WTC11 (cell line): ENCODE measurements at regions not wholly inside any gene's neighbourhood (a gene's known extent, or its start where the extent isn't known, plus 50 kb on each side); places are given as distances from the start of the nearest gene placed in this dataset.

Experiments used
- ATAC-seq: fragments of 200-7000 bp; cut with Tn5 transposase; 2 replicates; pipeline ENCODE4 v1.10.0; 2021; ENCODE audit warnings: mild to moderate bottlenecking, moderate library complexity
- CTCF ChIA-PET: fragments of 300-600 bp; sonication (Branson Sonifier 250); formaldehyde crosslinking; loops from one replicate; lab custom pipeline; 2021; ENCODE audit warnings: antibody characterized with exemption; lab: Charles Lee
- POLR2A ChIA-PET: fragments of 350-600 bp; sonication (Branson Sonifier 250); formaldehyde crosslinking; loops from one replicate; lab custom pipeline; 2021; ENCODE audit warnings: antibody characterized with exemption; lab: Charles Lee
- DNase-seq: peaks from one replicate; pipeline ENCODE4 v3.0.0; 2021; ENCODE audit warnings: low spot score
- H3K27ac Mint-ChIP-seq: 2 replicates; pipeline ENCODE4 v1.8.0; 2021; ENCODE audit warnings: mixed read lengths
- H3K27me3 Mint-ChIP-seq: 2 replicates; pipeline ENCODE4 v1.8.0; 2021; ENCODE audit warnings: low read depth, mild to moderate bottlenecking, moderate library complexity, mixed read lengths
- H3K36me3 Mint-ChIP-seq: 2 replicates; pipeline ENCODE4 v1.8.0; 2021; ENCODE audit warnings: mixed read lengths
- H3K4me1 Mint-ChIP-seq: 2 replicates; pipeline ENCODE4 v1.8.0; 2022; ENCODE audit warnings: mixed read lengths
- H3K4me3 Mint-ChIP-seq: 2 replicates; pipeline ENCODE4 v1.8.0; 2021; ENCODE audit warnings: mild to moderate bottlenecking, moderate library complexity, mixed read lengths
- H3K9me3 Mint-ChIP-seq: 2 replicates; pipeline ENCODE4 v1.8.0; 2021; ENCODE audit warnings: mixed read lengths
- CREB1 ChIP-seq: sonication (generic); formaldehyde crosslinking; IDR thresholded peaks from 2 replicates; pipeline ENCODE4 v1.8.0; 2023; ENCODE audit warnings: mild to moderate bottlenecking, missing genetic modification reagents
- FOXJ3 ChIP-seq: sonication (generic); formaldehyde crosslinking; IDR thresholded peaks from 2 replicates; pipeline ENCODE4 v1.9.0; 2021; ENCODE audit warnings: missing genetic modification reagents, mild to moderate bottlenecking, borderline replicate concordance
- GABPB1 ChIP-seq: sonication (generic); formaldehyde crosslinking; IDR thresholded peaks from 2 replicates; pipeline ENCODE4 v1.8.1; 2023; ENCODE audit warnings: mild to moderate bottlenecking, missing genetic modification reagents
- GTF2I ChIP-seq: fragments of 250-450 bp; sonication (Bioruptor Pico); conservative IDR thresholded peaks from 2 replicates; pipeline ENCODE4 v1.4.0; 2021; ENCODE audit warnings: mild to moderate bottlenecking
- HMGXB4 ChIP-seq: sonication (generic); formaldehyde crosslinking; IDR thresholded peaks from 2 replicates; pipeline ENCODE4 v1.8.1; 2023; ENCODE audit warnings: mild to moderate bottlenecking, moderate library complexity, missing genetic modification reagents
- IRF1 ChIP-seq: sonication (generic); formaldehyde crosslinking; IDR thresholded peaks from 2 replicates; pipeline ENCODE4 v1.8.0; 2023; ENCODE audit warnings: missing genetic modification reagents
- JUN ChIP-seq: sonication (generic); formaldehyde crosslinking; IDR thresholded peaks from 2 replicates; pipeline ENCODE4 v1.8.0; 2023; ENCODE audit warnings: mild to moderate bottlenecking, missing genetic modification reagents
- TEAD4 ChIP-seq: sonication (generic); formaldehyde crosslinking; IDR thresholded peaks from 2 replicates; pipeline ENCODE4 v1.8.0; 2022; ENCODE audit warnings: mild to moderate bottlenecking, missing genetic modification reagents
- ZBTB43 ChIP-seq: sonication (generic); formaldehyde crosslinking; IDR thresholded peaks from 2 replicates; pipeline ENCODE4 v1.8.1; 2023; ENCODE audit warnings: mild to moderate bottlenecking, missing genetic modification reagents
- ZNF219 ChIP-seq: sonication (generic); formaldehyde crosslinking; IDR thresholded peaks from 2 replicates; pipeline ENCODE4 v1.8.0; 2023; ENCODE audit warnings: missing genetic modification reagents, mild to moderate bottlenecking, borderline replicate concordance
- ZNF281 ChIP-seq: sonication (generic); formaldehyde crosslinking; IDR thresholded peaks from 2 replicates; pipeline ENCODE4 v1.8.0; 2023; ENCODE audit warnings: mild to moderate bottlenecking, missing genetic modification reagents
- ZNF396 ChIP-seq: fragments of 250-450 bp; sonication (Bioruptor Pico); IDR thresholded peaks from 2 replicates; pipeline ENCODE4 v1.8.0; 2021; ENCODE audit warnings: mild to moderate bottlenecking, moderate library complexity, borderline replicate concordance
- ZNF423 ChIP-seq: fragments of 250-450 bp; sonication (Bioruptor Pico); IDR thresholded peaks from 2 replicates; pipeline ENCODE4 v2.1.2; 2022; ENCODE audit warnings: mild to moderate bottlenecking, moderate library complexity
- TF ChIP-seq, protein P1 (sequence below): sonication (generic); formaldehyde crosslinking; IDR thresholded peaks from 2 replicates; pipeline ENCODE4 v1.8.0; 2022; ENCODE audit warnings: mild to moderate bottlenecking, missing genetic modification reagents
- TF ChIP-seq, protein P2 (sequence below): fragments of 250-450 bp; sonication (Bioruptor Pico); IDR thresholded peaks from 2 replicates; pipeline ENCODE4 v1.9.0; 2021; ENCODE audit warnings: mild to moderate bottlenecking, borderline replicate concordance

DNA sequence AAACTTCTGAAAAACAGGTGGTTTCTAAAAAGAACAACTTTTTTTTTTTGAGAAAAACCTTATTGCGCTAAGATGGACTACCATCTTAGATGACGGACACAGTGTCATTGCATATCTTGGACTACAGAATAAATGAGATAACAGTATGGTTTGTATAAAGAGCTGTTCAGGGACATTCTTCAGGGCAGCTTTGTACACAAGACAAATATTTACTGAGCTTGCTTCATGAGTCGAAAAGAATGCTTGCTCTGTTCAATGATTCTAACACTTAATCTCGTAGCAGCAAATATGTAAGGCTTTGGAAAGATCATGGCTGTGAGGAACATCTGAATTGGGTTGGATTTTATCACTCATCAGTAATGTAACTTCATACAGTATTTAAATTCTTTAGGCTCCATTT lies 282.5 kb upstream of the CWC22 start (continued):
- TF ChIP-seq, protein P1, sequence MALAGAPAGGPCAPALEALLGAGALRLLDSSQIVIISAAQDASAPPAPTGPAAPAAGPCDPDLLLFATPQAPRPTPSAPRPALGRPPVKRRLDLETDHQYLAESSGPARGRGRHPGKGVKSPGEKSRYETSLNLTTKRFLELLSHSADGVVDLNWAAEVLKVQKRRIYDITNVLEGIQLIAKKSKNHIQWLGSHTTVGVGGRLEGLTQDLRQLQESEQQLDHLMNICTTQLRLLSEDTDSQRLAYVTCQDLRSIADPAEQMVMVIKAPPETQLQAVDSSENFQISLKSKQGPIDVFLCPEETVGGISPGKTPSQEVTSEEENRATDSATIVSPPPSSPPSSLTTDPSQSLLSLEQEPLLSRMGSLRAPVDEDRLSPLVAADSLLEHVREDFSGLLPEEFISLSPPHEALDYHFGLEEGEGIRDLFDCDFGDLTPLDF (CRISPR knock-in tag): no peak
- no peak for TF ChIP-seq ZNF281 (CRISPR knock-in tag)
- no peak for TF ChIP-seq IRF1 (CRISPR knock-in tag)
- TF ChIP-seq ZNF219 (CRISPR knock-in tag): no peak

DNA sequence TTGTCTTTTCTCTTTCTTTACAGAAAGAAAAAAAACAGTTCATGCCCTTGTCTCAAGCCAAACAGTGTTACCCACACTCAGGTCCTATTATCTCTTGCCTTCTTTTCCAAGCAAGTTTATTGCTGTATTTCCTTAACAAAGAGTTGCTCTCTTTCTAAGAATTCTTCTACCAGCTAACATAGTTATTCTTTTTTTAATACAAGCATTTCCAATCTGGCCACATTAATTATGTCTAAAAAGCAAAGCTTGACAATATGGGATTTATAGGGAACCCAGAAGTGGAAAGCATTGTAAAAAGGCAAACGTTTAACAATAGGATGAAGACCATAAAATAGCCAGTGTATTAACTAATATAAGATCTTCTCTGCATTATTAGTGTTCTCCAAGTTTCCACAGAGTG lies 272.5 kb upstream of the CWC22 start:
- Mint-ChIP-seq H3K36me3 (no peaks in the 10 kb centered on the region), H3K9me3 (no peaks in the 10 kb centered on the region), H3K4me1 (peaks cover 5% of the 10 kb centered on the region), H3K27me3 (no peaks in the 10 kb centered on the region), H3K4me3 (no peak overlapping the region), H3K27ac (no peak overlapping the region)
- TF ChIP-seq FOXJ3 (CRISPR knock-in tag) (no peak), GABPB1 (CRISPR knock-in tag) (no peak), TEAD4 (CRISPR knock-in tag) (no peak), JUN (CRISPR knock-in tag) (no peak), ZNF396 (CRISPR knock-in tag) (no peak), ZNF423 (CRISPR knock-in tag) (no peak)
- TF ChIP-seq, protein P2, sequence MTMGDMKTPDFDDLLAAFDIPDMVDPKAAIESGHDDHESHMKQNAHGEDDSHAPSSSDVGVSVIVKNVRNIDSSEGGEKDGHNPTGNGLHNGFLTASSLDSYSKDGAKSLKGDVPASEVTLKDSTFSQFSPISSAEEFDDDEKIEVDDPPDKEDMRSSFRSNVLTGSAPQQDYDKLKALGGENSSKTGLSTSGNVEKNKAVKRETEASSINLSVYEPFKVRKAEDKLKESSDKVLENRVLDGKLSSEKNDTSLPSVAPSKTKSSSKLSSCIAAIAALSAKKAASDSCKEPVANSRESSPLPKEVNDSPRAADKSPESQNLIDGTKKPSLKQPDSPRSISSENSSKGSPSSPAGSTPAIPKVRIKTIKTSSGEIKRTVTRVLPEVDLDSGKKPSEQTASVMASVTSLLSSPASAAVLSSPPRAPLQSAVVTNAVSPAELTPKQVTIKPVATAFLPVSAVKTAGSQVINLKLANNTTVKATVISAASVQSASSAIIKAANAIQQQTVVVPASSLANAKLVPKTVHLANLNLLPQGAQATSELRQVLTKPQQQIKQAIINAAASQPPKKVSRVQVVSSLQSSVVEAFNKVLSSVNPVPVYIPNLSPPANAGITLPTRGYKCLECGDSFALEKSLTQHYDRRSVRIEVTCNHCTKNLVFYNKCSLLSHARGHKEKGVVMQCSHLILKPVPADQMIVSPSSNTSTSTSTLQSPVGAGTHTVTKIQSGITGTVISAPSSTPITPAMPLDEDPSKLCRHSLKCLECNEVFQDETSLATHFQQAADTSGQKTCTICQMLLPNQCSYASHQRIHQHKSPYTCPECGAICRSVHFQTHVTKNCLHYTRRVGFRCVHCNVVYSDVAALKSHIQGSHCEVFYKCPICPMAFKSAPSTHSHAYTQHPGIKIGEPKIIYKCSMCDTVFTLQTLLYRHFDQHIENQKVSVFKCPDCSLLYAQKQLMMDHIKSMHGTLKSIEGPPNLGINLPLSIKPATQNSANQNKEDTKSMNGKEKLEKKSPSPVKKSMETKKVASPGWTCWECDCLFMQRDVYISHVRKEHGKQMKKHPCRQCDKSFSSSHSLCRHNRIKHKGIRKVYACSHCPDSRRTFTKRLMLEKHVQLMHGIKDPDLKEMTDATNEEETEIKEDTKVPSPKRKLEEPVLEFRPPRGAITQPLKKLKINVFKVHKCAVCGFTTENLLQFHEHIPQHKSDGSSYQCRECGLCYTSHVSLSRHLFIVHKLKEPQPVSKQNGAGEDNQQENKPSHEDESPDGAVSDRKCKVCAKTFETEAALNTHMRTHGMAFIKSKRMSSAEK (CRISPR knock-in tag): no peak
- ChIA-PET POLR2A (no interaction called here), CTCF (no interaction called here)
- ATAC-seq (no peak), DNase-seq (no peak)

- H3K4me1 Mint-ChIP-seq: peaks cover 5% of the 10 kb centered on the region
- no peak overlapping the region for H3K27ac Mint-ChIP-seq
- H3K27me3 Mint-ChIP-seq: no peaks in the 10 kb centered on the region
- DNase-seq: no peak
- H3K9me3 Mint-ChIP-seq: peaks cover 19% of the 10 kb centered on the region
- CTCF ChIA-PET: no interaction called here
- POLR2A ChIA-PET: no interaction called here
- H3K4me3 Mint-ChIP-seq: no peak overlapping the region
- no peak for ATAC-seq
- peaks cover 1% of the 10 kb centered on the region; the same call in 1 of the 2 replicates for H3K36me3 Mint-ChIP-seq
- no peak for TF ChIP-seq GABPB1 (CRISPR knock-in tag)
- no peak for TF ChIP-seq ZBTB43 (CRISPR knock-in tag)
- TF ChIP-seq, protein P2 (CRISPR knock-in tag): no peak
- no peak for TF ChIP-seq HMGXB4
- TF ChIP-seq GTF2I (CRISPR knock-in tag): no peak
- no peak for TF ChIP-seq CREB1
Observed at GRCh38 chr2:180276733-180277132, 269.6 kb upstream of the CWC22 start.
